HepG2 (cell line): ENCODE measurements at regions not wholly inside any gene's neighbourhood (a gene's known extent, or its start where the extent isn't known, plus 50 kb on each side); places are given as distances from the start of the nearest gene placed in this dataset.

Experiments
- ATAC-seq: fragments of 200-7000 bp; cut with Tn5 transposase; 3 replicates; pipeline ENCODE4 v1.9.1; 2020; ENCODE audit warnings: mild to moderate bottlenecking, moderate library complexity
- BruUV-seq: library from RNA; stranded (reverse); fragments of 400-500 nt; replicated peaks from 2 replicates; lab custom pipeline; 2021; lab: Mats Ljungman, UMichigan
- CTCF ChIA-PET: fragments of 300-600 bp; formaldehyde crosslinking; extraction: SDS; loops from one replicate; lab custom pipeline; 2021; ENCODE audit warnings: low total read pairs, inconsistent platforms, low intra/inter-chr PET ratio; lab: Yijun Ruan, JAX
- POLR2A ChIA-PET: fragments of 350-600 bp; sonication (Branson Sonifier 250); formaldehyde crosslinking; loops from one replicate; lab custom pipeline; 2020; ENCODE audit warnings: antibody characterized with exemption, inconsistent platforms; lab: Yijun Ruan, JAX
- DNase-seq: peaks from one replicate; pipeline ENCODE4 v3.0.0-alpha.2; 2015; ENCODE audit warnings: low spot score
- FAIRE-seq: peaks from 3 replicates; lab custom pipeline; 2011; peaks lifted over from hg19 to GRCh38; lab: Jason Lieb, UNC
- H2AFZ ChIP-seq: one replicate; pipeline ENCODE4 v1.6.1; 2011; ENCODE audit warnings: low read length, inconsistent platforms
- H3K27ac ChIP-seq: fragments of 300-600 bp; 3 replicates; pipeline ENCODE4 v1.8.0; 2011; ENCODE audit warnings: mixed run types, mild to moderate bottlenecking, mixed read lengths, low read length, inconsistent platforms; ENCODE audit not compliant: insufficient read depth; ENCODE audit errors: extremely low read length
- H3K27me3 ChIP-seq, 2 experiments: fragments of 200-600 bp in 1 of 2; 2 replicates in 1 of 2; 3 replicates in 1 of 2; pipeline versions ENCODE4 v1.6.0 to v1.8.0; 2011; ENCODE audit warnings: low read length in 2 of 2, mild to moderate bottlenecking in 2 of 2, moderate library complexity in 2 of 2, inconsistent platforms in 1 of 2; ENCODE audit not compliant: insufficient read depth in 2 of 2, control insufficient read depth in 1 of 2
- H3K36me3 ChIP-seq, 2 experiments: fragments of 200-600 bp in 1 of 2; replicated peaks in 1 of 2; 2 replicates in 1 of 2; 3 replicates in 1 of 2; pipeline versions ENCODE4 v1.5.1 to v1.8.0; 2011; ENCODE audit warnings: low read length in 2 of 2, inconsistent platforms in 1 of 2; ENCODE audit not compliant: insufficient read depth in 2 of 2, control insufficient read depth in 1 of 2
- H3K4me1 ChIP-seq: 2 replicates; pipeline ENCODE4 v1.5.1; 2012; ENCODE audit warnings: low read length, inconsistent platforms; ENCODE audit not compliant: insufficient read depth
- H3K4me2 ChIP-seq: 2 replicates; pipeline ENCODE4 v1.6.0; 2011; ENCODE audit warnings: low read depth, low read length, inconsistent platforms
- H3K4me3 ChIP-seq, 3 experiments: fragments of 200-600 bp in 1 of 3; sonication (generic), shearing (Covaris generic) in 1 of 3; replicated peaks in 1 of 3; 2 replicates each; pipeline ENCODE4 v1.5.1; 2011 to 2016; ENCODE audit warnings: low read length in 3 of 3, inconsistent platforms in 2 of 3, low read depth in 2 of 3, mild to moderate bottlenecking in 2 of 3, control low read depth in 1 of 3, mixed read lengths in 1 of 3; ENCODE audit not compliant: insufficient read depth in 1 of 3
- H3K79me2 ChIP-seq: one replicate; pipeline ENCODE4 v1.6.1; 2011; ENCODE audit warnings: low read length, inconsistent platforms; ENCODE audit not compliant: insufficient read depth
- H3K9ac ChIP-seq: 2 replicates; pipeline ENCODE4 v1.6.0; 2011; ENCODE audit warnings: mild to moderate bottlenecking, low read depth, low read length, inconsistent platforms; ENCODE audit not compliant: insufficient read depth
- H3K9me3 ChIP-seq: 2 replicates; pipeline ENCODE4 v1.5.1; 2012; ENCODE audit warnings: mild to moderate bottlenecking, low read length
- H4K20me1 ChIP-seq: 2 replicates; pipeline ENCODE4 v1.6.0; 2011; ENCODE audit warnings: inconsistent platforms, mild to moderate bottlenecking, low read length, moderate library complexity; ENCODE audit not compliant: insufficient read depth
- BHLHE40 ChIP-seq: IDR thresholded peaks from 2 replicates; pipeline ENCODE4 v1.6.1; 2011; ENCODE audit warnings: low read length, improper control_type of control experiment
- CSRNP2 ChIP-seq: sonication (generic); formaldehyde crosslinking; conservative IDR thresholded peaks from 2 replicates; pipeline ENCODE4 v1.8.0; 2022; ENCODE audit warnings: low read depth, missing genetic modification reagents
- DMTF1 ChIP-seq: sonication (generic); formaldehyde crosslinking; IDR thresholded peaks from 2 replicates; pipeline ENCODE4 v1.4.0; 2020; ENCODE audit warnings: mild to moderate bottlenecking, missing genetic modification reagents
- E2F2 ChIP-seq: sonication (generic); formaldehyde crosslinking; IDR thresholded peaks from 2 replicates; pipeline ENCODE4 v1.4.0; 2020; ENCODE audit warnings: missing genetic modification reagents, borderline replicate concordance
- HNF4A ChIP-seq: sonication (generic); formaldehyde crosslinking; IDR thresholded peaks from 2 replicates; pipeline ENCODE4 v1.4.0; 2020; ENCODE audit warnings: missing genetic modification reagents
- IKZF5 ChIP-seq: IDR thresholded peaks from 2 replicates; pipeline ENCODE4 v1.6.1; 2018; ENCODE audit warnings: missing genetic modification reagents, mild to moderate bottlenecking, missing compliant biosample characterization
- MIER3 ChIP-seq: IDR thresholded peaks from 2 replicates; pipeline ENCODE4 v1.6.1; 2016; ENCODE audit warnings: missing compliant biosample characterization, borderline replicate concordance
- SNAI1 ChIP-seq: sonication (generic); formaldehyde crosslinking; IDR thresholded peaks from 2 replicates; pipeline ENCODE4 v1.5.0; 2020; ENCODE audit warnings: mild to moderate bottlenecking, missing genetic modification reagents, borderline replicate concordance
- SOX13 ChIP-seq, 3 experiments: fragments of 450-650 bp in 1 of 3; sonication (generic) in 1 of 3; formaldehyde crosslinking in 1 of 3; IDR thresholded peaks in 2 of 3; conservative IDR thresholded peaks in 1 of 3; 2 replicates each; pipeline versions ENCODE4 v1.5.0 to v1.6.1; 2016 to 2020; ENCODE audit warnings: antibody characterized with exemption in 1 of 3, mild to moderate bottlenecking in 1 of 3, missing compliant biosample characterization in 1 of 3, missing genetic modification reagents in 1 of 3, moderate library complexity in 1 of 3
- SRSF9 ChIP-seq: fragments of 200-400 bp; formaldehyde crosslinking; IDR thresholded peaks from 2 replicates; pipeline ENCODE4 v1.6.1; 2018; ENCODE audit warnings: borderline replicate concordance, mild to moderate bottlenecking, low read depth, low read length; ENCODE audit not compliant: insufficient read depth, poor library complexity, severe bottlenecking
- ZMYM4 ChIP-seq: sonication (generic); formaldehyde crosslinking; IDR thresholded peaks from 2 replicates; pipeline ENCODE4 v1.8.1; 2023; ENCODE audit warnings: mild to moderate bottlenecking, missing genetic modification reagents
- ZNF232 ChIP-seq: sonication (generic); formaldehyde crosslinking; IDR thresholded peaks from 2 replicates; pipeline ENCODE4 v1.4.0; 2020; ENCODE audit warnings: missing genetic modification reagents, borderline replicate concordance
- ZNF367 ChIP-seq: sonication (generic); formaldehyde crosslinking; IDR thresholded peaks from 2 replicates; pipeline ENCODE4 v1.4.0; 2020; ENCODE audit warnings: missing genetic modification reagents, borderline replicate concordance
- ZNF652 ChIP-seq: IDR thresholded peaks from 2 replicates; pipeline ENCODE4 v1.6.1; 2016; ENCODE audit warnings: low read depth, borderline replicate concordance
- WGBS: methylation state at CpG from one replicate; pipeline ENCODE4 v1.1.6; 2017; ENCODE audit warnings: low lambda C conversion rate; 5-methylcytosine and 5-hydroxymethylcytosine counted together
- in situ Hi-C: cut with HindIII; loops from 2 replicates; pipeline ENCODE4 v1.10.0; 2017; ENCODE audit warnings: low pct_unique_long_range_greater_than_20kb; ENCODE audit not compliant: extremely low pct_ligation_motif_present
- intact Hi-C: fragments of 100-400 bp; cut with micrococcal nuclease; formaldehyde crosslinking; loops from one replicate; pipeline ENCODE4 v1.10.0; 2022; ENCODE audit not compliant: unreplicated experiment

- in situ Hi-C loops, result no loop called here
- CTCF ChIA-PET, result no interaction called here
- H3K4me3 ChIP-seq, result no peak overlapping the region
- no peaks in the 10 kb centered on the region for H4K20me1 ChIP-seq
- H2AFZ ChIP-seq, result no peak overlapping the region
- no peaks in the 10 kb centered on the region for H3K79me2 ChIP-seq
- FAIRE-seq (no peak), ATAC-seq (no peak), DNase-seq (no peak)
- H3K4me1 ChIP-seq, result no peaks in the 10 kb centered on the region
- H3K4me2 ChIP-seq, result no peak overlapping the region
- POLR2A ChIA-PET, result no interaction called here
- no peaks in the 10 kb centered on the region for H3K27me3 ChIP-seq
- H3K27ac ChIP-seq, result no peak overlapping the region
- no peak overlapping the region for H3K9ac ChIP-seq
- BruUV-seq, result no TSS peak
- no peaks in the 10 kb centered on the region for H3K9me3 ChIP-seq
- no peaks in the 10 kb centered on the region for H3K36me3 ChIP-seq
- 2% methylated on average over 3 of the region's 3 CpGs for WGBS
- TF ChIP-seq SNAI1 (CRISPR knock-in tag) (no peak), ZMYM4 (CRISPR knock-in tag) (no peak), SRSF9 (no peak), MIER3 (CRISPR knock-in tag) (no peak), ZNF367 (CRISPR knock-in tag) (no peak), ZNF652 (CRISPR knock-in tag) (no peak), ZNF232 (CRISPR knock-in tag) (no peak), SOX13 (IDR thresholded peaks at IDR 0.05) (no peak), SOX13 (CRISPR knock-in tag; conservative IDR thresholded peaks at IDR 0.05 in 1 of 2, IDR thresholded peaks at IDR 0.05 in 1 of 2) (no peak), IKZF5 (no peak), HNF4A (CRISPR knock-in tag) (no peak), BHLHE40 (no peak), CSRNP2 (CRISPR knock-in tag) (no peak), DMTF1 (CRISPR knock-in tag) (no peak), E2F2 (no peak)
- intact Hi-C loops, result no loop called here
These were observed 243.2 kb upstream of the LRRN1 start for GRCh38 chr3:3556078-3556477.
